Pancreas (tissue), 10 donors: ENCODE measurements at regions not wholly inside any gene's neighbourhood (a gene's known extent, or its start where the extent isn't known, plus 50 kb on each side); places are given as distances from the start of the nearest gene placed in this dataset.

Experiments used
- ATAC-seq, 4 donors: fragments of 200-7000 bp; cut with Tn5 transposase; one replicate each; pipeline versions ENCODE4 v1.8.0 to v1.9.1; 2020; ENCODE audit warnings: mild to moderate bottlenecking in 4 of 4, moderate library complexity in 4 of 4
- DNase-seq, 6 donors: peaks; one replicate each; pipeline ENCODE4 v3.0.0-alpha.2; 2020
- FAIRE-seq: peaks from 2 replicates; lab custom pipeline; 2012; peaks lifted over from hg19 to GRCh38; lab: Jason Lieb, UNC
- H3K27ac ChIP-seq, 4 donors: fragments of 200-600 bp; sonication (generic); 1 replicate in 3 of 4; 2 replicates in 1 of 4; pipeline versions ENCODE4 v1.5.0 to v1.8.0; 2020
- H3K27me3 ChIP-seq, 4 donors: fragments of 200-600 bp; one replicate each; pipeline ENCODE4 v1.8.0; 2021
- H3K36me3 ChIP-seq, 3 donors: fragments of 200-600 bp; sonication (generic) in 1 of 3; one replicate each; pipeline versions ENCODE4 v1.5.0 to v1.8.0; 2020 to 2021
- H3K4me1 ChIP-seq, 3 donors: fragments of 200-600 bp; one replicate each; pipeline ENCODE4 v1.8.0; 2021
- H3K4me3 ChIP-seq, 4 donors: fragments of 200-600 bp; sonication (generic) in 2 of 4; one replicate each; pipeline versions ENCODE4 v1.5.0 to v1.8.0; 2020 to 2021
- H3K9me3 ChIP-seq, 4 donors: fragments of 200-600 bp; one replicate each; pipeline ENCODE4 v1.8.0; 2021
- CTCF ChIP-seq, 4 donors: fragments of 200-600 bp; sonication (generic) in 3 of 4; IDR thresholded peaks; one replicate each; pipeline versions ENCODE4 v1.5.0 to v1.8.0; 2021; ENCODE audit warnings: antibody characterized with exemption in 4 of 4
- WGBS, 2 donors: extraction: QIAGEN DNeasy Blood & Tissue Kit; methylation state at CpG; one replicate each; pipeline ENCODE4 v1.1.7; 2013; 5-methylcytosine and 5-hydroxymethylcytosine counted together
- intact Hi-C, 3 donors: fragments of 100-400 bp; cut with DNase I; formaldehyde crosslinking; loops; one replicate each; pipeline versions ENCODE4 v1.11.1 to v1.14.2; 2022
- donor health status: healthy with polysubstance abuse.
- donor health status: DM: no; HTN: no; CAD: no; lungs with moderate emphysema.
- donor health status: DM: no; HTN: no; CAD: no.
- donor health status: control.
- donor health status: control.
- donor health status: Bipolar disorder and iron deficiency.
- donor health status: DM: yes; HTN: yes; CAD: no.
- donor health status: DM: no; HTN: no; CAD: no.
- donor health status: DM: no; HTN: no; CAD: no.
- donor health status: DM: yes; HTN: yes; CAD: no.

- Histone ChIP-seq H3K4me1 (no peaks in the 10 kb centered on the region), H3K36me3 (no peaks in the 10 kb centered on the region), H3K27ac (no peak overlapping the region), H3K9me3 (no peaks in the 10 kb centered on the region), H3K4me3 (no peak overlapping the region), H3K27me3 (no peaks in the 10 kb centered on the region)
- intact Hi-C loops: no loop called here
- ATAC-seq (no peak), FAIRE-seq (no peak), DNase-seq (no peak)
- WGBS, 2 donors: 53 to 63% methylated on average over 1 of the region's 1 CpG
- TF ChIP-seq CTCF (IDR thresholded peaks at IDR 0.05): no peak
These were observed 560.8 kb upstream of the JAG1 start for GRCh38 chr20:11234608-11235007.

DNA sequence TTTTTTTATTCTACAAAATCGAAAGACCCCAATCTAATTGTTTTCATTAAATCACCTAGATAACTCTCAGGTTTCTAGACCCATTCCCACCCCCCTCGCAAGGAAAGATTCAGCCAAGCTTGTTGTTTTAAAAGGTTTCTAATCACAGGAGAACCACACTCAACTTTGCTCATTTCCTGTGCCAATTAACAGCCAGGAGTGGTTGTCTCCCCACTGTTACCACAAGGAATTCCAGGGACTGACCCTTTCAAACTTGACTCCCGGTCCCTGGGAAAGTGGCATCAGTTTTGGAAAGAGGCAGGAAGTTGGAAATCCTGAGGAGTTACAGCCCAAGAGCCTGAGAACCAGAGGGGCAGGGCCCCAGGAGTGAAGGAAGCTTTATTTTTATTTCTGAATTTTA lies 561.3 kb upstream of the JAG1 start:
- ATAC-seq: no peak
- no peak overlapping the region for H3K27ac ChIP-seq
- no peaks in the 10 kb centered on the region for H3K4me1 ChIP-seq
- intact Hi-C loops: no loop called here
- H3K4me3 ChIP-seq: no peak overlapping the region
- DNase-seq: no peak
- no peaks in the 10 kb centered on the region for H3K36me3 ChIP-seq
- no peak for FAIRE-seq
- 71 to 76% methylated on average over 3 of the region's 3 CpGs for WGBS, 2 donors
- H3K27me3 ChIP-seq: no peaks in the 10 kb centered on the region
- TF ChIP-seq CTCF (IDR thresholded peaks at IDR 0.05): no peak
- H3K9me3 ChIP-seq: no peaks in the 10 kb centered on the region

DNA sequence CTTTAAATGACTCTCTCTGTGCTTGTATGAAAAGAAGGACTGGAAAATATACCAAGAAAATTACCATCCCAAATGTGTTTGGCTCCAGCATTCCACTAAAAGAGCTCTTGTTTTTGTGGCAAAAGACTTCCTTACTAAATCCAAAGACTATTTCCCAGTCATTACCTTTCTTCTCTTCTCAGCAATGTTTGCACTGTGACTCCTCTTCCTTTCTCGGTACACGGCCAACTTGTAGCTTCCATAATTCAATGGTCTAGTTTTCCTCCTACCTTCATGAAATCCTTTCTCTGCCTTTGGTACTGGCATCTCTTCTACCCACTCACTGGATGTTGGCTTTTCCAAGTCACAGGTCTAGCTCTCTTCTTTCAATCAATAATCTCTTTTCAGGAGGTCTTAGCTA lies 568.5 kb upstream of the JAG1 start:
- Histone ChIP-seq H3K9me3 (no peaks in the 10 kb centered on the region), H3K36me3 (no peaks in the 10 kb centered on the region), H3K27ac (no peak overlapping the region), H3K27me3 (no peaks in the 10 kb centered on the region), H3K4me3 (no peak overlapping the region), H3K4me1 (no peaks in the 10 kb centered on the region)
- no peak for DNase-seq
- TF ChIP-seq CTCF (IDR thresholded peaks at IDR 0.05): no peak
- no peak for FAIRE-seq
- intact Hi-C loops: no loop called here
- ATAC-seq: no peak
- WGBS, 2 donors: 91 to 93% methylated on average over 2 of the region's 2 CpGs

DNA sequence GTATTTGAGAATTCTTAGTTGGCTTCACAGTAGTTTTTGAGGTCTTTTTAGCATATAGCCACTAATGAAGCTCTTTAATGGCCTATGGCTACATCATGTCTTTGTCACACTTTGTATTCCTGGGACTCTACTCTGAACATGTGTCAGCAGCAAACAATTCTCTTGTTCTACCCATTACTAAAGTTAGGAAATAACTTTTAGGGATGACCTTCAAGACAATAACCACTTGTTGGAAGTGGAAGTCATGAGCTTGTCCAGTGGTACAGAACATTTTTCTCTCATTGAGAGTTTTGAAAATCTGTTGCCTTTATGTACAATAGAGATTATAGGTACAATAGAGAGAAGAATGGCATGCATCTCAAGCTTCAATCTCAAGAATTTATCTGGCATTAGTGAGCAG lies 571.6 kb upstream of the JAG1 start:
- Histone ChIP-seq H3K4me1 (no peaks in the 10 kb centered on the region), H3K27ac (no peak overlapping the region), H3K27me3 (no peaks in the 10 kb centered on the region), H3K4me3 (no peak overlapping the region), H3K9me3 (no peaks in the 10 kb centered on the region), H3K36me3 (no peaks in the 10 kb centered on the region)
- no peak for FAIRE-seq
- no peak for DNase-seq
- intact Hi-C loops: no loop called here
- no peak for TF ChIP-seq CTCF (IDR thresholded peaks at IDR 0.05)
- no peak for ATAC-seq

DNA sequence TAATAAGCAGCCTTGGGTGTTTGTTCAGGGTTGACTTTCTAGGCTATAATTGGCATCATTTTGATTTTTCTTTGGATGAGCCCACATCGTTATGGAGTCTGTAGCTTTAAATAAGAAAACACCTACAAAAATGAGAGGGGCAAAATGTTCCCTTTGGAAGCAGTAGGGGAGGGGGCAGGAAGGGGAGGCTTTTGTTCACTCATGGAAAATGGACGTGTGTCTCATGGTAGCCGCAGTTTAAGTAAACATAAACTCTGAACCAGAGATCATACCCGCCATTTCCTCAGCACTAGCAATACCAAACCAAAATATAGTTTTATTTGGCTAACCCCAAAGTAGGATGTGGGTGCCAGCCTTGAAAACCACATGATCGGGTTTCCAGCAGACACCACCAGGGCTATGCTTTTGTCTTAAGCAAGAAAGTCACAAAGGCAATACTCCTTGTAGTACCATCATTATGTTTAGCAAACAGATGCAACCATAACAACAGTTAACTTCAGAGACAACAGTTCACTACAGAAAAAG lies 572.5 kb upstream of the JAG1 start:
- TF ChIP-seq CTCF (IDR thresholded peaks at IDR 0.05): no peak
- intact Hi-C loops: no loop called here
- H3K4me1 ChIP-seq: no peaks in the 10 kb centered on the region
- FAIRE-seq (no peak), ATAC-seq (no peak), DNase-seq (no peak)
- no peaks in the 10 kb centered on the region for H3K9me3 ChIP-seq
- WGBS, 2 donors: 66 to 86% methylated on average over 5 of the region's 5 CpGs
- H3K27me3 ChIP-seq: no peaks in the 10 kb centered on the region
- H3K27ac ChIP-seq: no peak overlapping the region
- no peaks in the 10 kb centered on the region for H3K36me3 ChIP-seq
- no peak overlapping the region for H3K4me3 ChIP-seq
